WERI-Rb-1 (cell line): ENCODE measurements at regions not wholly inside any gene's neighbourhood (a gene's known extent, or its start where the extent isn't known, plus 50 kb on each side); places are given as distances from the start of the nearest gene placed in this dataset.

Source experiments
- DNase-seq: peaks from one replicate; pipeline ENCODE4 v3.0.0-alpha.2; 2020
- H3K27ac ChIP-seq: fragments of 250-450 bp; sonication (Bioruptor Pico); 2 replicates; pipeline ENCODE4 v1.5.1; 2020; ENCODE audit warnings: mild to moderate bottlenecking, moderate library complexity
- H3K27me3 ChIP-seq: fragments of 250-450 bp; sonication (Bioruptor Pico); 2 replicates; pipeline ENCODE4 v1.5.1; 2021; ENCODE audit warnings: mild to moderate bottlenecking, low read depth, moderate library complexity; ENCODE audit not compliant: insufficient read depth, severe bottlenecking
- H3K36me3 ChIP-seq: fragments of 250-450 bp; sonication (Bioruptor Pico); 2 replicates; pipeline ENCODE4 v1.5.1; 2020; ENCODE audit warnings: mild to moderate bottlenecking, moderate library complexity
- H3K4me3 ChIP-seq: 2 replicates; pipeline ENCODE4 v1.5.1; 2011; ENCODE audit warnings: low read depth, mild to moderate bottlenecking, control low read depth, low read length
- H3K9me3 ChIP-seq: fragments of 250-450 bp; sonication (Bioruptor Pico); 2 replicates; pipeline ENCODE4 v1.5.1; 2021; ENCODE audit warnings: mild to moderate bottlenecking, moderate library complexity; ENCODE audit not compliant: severe bottlenecking
- CTCF ChIP-seq: IDR thresholded peaks from 2 replicates; pipeline ENCODE4 v1.5.1; 2011; ENCODE audit warnings: low read depth, mild to moderate bottlenecking, control low read depth, inconsistent platforms, low read length

GRCh38 chr22:49186762-49187161 lies 640.9 kb downstream of the BRD1 start:
- no peak for DNase-seq
- Histone ChIP-seq H3K9me3 (no peaks in the 10 kb centered on the region), H3K27ac (no peak overlapping the region), H3K4me3 (no peak overlapping the region), H3K36me3 (no peaks in the 10 kb centered on the region), H3K27me3 (no peaks in the 10 kb centered on the region)
- no peak for TF ChIP-seq CTCF

- no peak overlapping the region for H3K27ac ChIP-seq
- no peak overlapping the region for H3K4me3 ChIP-seq
- no peaks in the 10 kb centered on the region for H3K27me3 ChIP-seq
- H3K36me3 ChIP-seq, result no peaks in the 10 kb centered on the region
- TF ChIP-seq CTCF, result no peak
- no peak for DNase-seq
- H3K9me3 ChIP-seq, result no peaks in the 10 kb centered on the region
These were observed 641.4 kb downstream of the BRD1 start for GRCh38 chr22:49186293-49186692.

DNA sequence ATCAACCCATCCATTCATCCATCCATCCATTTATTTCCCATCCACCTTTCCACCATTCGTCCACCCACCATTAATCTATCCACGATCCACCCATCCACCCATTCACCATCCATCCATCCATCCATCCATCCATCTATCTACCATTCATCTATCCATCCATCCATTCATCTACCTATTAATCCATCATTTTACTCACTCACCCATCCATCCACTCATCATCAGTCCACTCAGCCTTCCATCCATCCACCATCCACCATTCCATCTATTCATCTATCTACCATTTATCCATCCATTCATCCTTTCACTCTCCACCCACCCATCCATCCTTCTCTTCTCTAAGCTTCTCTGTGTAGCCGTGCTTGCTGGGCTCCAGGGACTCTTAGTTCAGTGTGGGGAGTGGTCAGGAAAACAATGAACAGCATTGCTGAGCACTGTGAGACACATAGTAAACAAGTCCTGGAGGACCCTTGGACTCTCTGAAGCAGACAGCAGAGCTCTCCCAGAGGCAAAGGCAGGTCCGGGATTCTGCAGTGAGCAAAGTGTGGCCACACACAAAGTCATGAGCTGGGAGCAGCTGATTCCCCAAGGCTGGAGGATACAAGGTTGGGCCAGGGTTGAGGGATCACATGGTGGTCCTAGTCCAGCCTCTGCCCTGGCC lies 642.2 kb downstream of the BRD1 start:
- DNase-seq, result no peak
- H3K27ac ChIP-seq, result no peak overlapping the region
- no peaks in the 10 kb centered on the region for H3K27me3 ChIP-seq
- H3K36me3 ChIP-seq, result no peaks in the 10 kb centered on the region
- no peaks in the 10 kb centered on the region for H3K9me3 ChIP-seq
- TF ChIP-seq CTCF, result no peak
- no peak overlapping the region for H3K4me3 ChIP-seq

GRCh38 chr22:49184736-49185135 lies 642.9 kb downstream of the BRD1 start:
- H3K36me3 ChIP-seq, result no peaks in the 10 kb centered on the region
- no peak overlapping the region for H3K4me3 ChIP-seq
- no peak overlapping the region for H3K27ac ChIP-seq
- DNase-seq, result no peak
- no peaks in the 10 kb centered on the region for H3K9me3 ChIP-seq
- H3K27me3 ChIP-seq, result no peaks in the 10 kb centered on the region
- TF ChIP-seq CTCF, result no peak

GRCh38 chr22:49183826-49184216 lies 643.9 kb downstream of the BRD1 start:
- H3K27ac ChIP-seq, result no peak overlapping the region
- DNase-seq, result no peak
- no peaks in the 10 kb centered on the region for H3K36me3 ChIP-seq
- TF ChIP-seq CTCF, result no peak
- no peaks in the 10 kb centered on the region for H3K9me3 ChIP-seq
- H3K27me3 ChIP-seq, result no peaks in the 10 kb centered on the region
- H3K4me3 ChIP-seq, result no peak overlapping the region

DNA sequence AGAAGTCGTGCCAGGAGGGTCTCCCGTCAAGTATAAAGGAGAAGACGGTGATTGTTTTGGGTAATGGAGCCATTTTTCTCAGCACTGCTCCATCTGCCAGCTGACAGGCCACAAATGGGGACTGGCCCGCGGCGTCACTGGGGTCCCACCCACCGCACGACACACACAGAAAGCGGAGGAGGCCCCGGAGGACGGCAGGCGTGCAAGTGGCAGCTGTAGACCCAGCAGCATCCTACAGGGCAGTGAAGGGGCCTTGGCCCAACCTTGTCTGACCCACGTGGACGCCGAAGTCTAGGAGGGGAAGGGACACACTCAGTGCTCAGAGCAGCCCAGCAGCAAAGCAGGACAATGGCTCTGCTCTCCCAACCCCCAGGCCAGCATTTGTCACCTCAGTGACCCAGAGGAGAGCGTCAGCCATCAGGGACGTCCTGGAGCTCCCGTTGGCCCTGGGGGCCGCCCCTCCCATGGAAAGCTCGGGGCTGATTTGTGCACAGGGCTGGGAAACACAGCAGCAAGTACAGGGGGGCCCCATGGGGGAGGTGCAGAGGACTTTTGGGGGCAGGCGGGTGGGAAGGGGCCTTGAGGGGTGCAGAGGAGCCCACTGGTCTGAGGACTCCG lies 644.4 kb downstream of the BRD1 start:
- TF ChIP-seq CTCF, result no peak
- Histone ChIP-seq H3K4me3 (no peak overlapping the region), H3K27ac (no peak overlapping the region), H3K36me3 (no peaks in the 10 kb centered on the region), H3K9me3 (no peaks in the 10 kb centered on the region), H3K27me3 (no peaks in the 10 kb centered on the region)
- no peak for DNase-seq
